ENCODE measurements at regions not wholly inside any gene's neighbourhood (a gene's known extent, or its start where the extent isn't known, plus 50 kb on each side); places are given as distances from the start of the nearest gene placed in this dataset.

GRCh38 chr5:143966280-143966679 is 154.3 kb downstream of the HMHB1 start:
- TF ChIP-seq CTCF (conservative IDR thresholded peaks at IDR 0.05; ENCODE audit: low read depth, low read length) (no peak), EZH2 (IDR thresholded peaks at IDR 0.05; ENCODE audit: low read length, unreplicated experiment) (no peak)

Data from PC-3 (cell line).